Brain pericyte (primary cell): ENCODE measurements at regions not wholly inside any gene's neighbourhood (a gene's known extent, or its start where the extent isn't known, plus 50 kb on each side); places are given as distances from the start of the nearest gene placed in this dataset.

Source experiments
- DNase-seq: peaks from one replicate; pipeline ENCODE4 v3.0.0-alpha.2; 2012; ENCODE audit warnings: low read depth, low spot score

GRCh38 chr9:2568689-2569088 is 52.9 kb upstream of the VLDLR start:
- no peak for DNase-seq

GRCh38 chr9:2570615-2571479 is 50.7 kb upstream of the VLDLR start:
- DNase-seq: peak; percentile 2
